HG03571 (cell line): ENCODE measurements at regions not wholly inside any gene's neighbourhood (a gene's known extent, or its start where the extent isn't known, plus 50 kb on each side); places are given as distances from the start of the nearest gene placed in this dataset.

Experiments
- ATAC-seq: cut with Tn5 transposase; IDR thresholded peaks from one replicate; pipeline ENCODE4 v1.9.1; 2021; ENCODE audit not compliant: unreplicated experiment

DNA sequence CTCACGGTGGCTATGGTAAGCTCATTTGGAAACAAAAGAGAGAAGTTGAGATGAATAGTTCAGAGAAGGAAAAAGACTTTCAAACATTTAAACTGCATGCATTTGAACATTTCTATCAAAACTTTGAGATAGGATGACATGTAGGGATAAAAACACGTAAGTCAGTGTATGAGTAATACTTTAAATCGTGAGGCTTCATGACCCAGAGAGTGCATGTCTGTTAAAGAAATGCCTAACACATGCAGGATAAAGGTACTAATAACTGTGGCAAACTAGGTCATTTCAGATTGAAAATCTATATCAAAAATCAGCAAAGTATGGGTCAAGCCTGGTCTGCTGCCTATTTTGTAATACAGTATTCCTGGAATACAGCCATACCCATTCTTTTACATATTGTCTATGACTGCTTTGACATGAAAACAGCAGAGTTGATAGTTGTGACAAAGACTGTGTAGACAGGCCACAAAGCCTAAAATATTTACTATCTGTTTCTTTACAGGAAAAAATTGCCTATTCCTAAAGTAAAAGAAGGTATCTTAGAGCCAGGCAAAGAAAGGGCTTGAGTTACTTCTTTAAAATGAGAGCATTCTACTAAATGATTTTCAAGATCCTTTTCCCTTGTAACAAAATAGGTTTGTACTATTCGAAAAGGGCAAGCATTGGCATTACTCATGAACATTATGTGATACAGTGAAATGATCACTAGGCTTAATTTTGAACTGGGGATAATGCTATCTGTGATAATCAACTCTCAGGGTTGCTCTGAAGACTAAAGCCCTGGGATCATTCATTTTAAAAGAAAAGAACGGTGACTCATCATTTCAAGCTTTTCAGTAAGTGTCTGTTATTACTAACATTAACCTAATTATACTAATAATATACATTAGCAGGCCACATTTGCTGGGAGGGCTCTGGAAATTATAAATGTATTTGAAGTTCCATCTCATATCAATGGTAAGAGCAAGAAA, 185.9 kb downstream of the CRPPA start:
- no peak for ATAC-seq

DNA sequence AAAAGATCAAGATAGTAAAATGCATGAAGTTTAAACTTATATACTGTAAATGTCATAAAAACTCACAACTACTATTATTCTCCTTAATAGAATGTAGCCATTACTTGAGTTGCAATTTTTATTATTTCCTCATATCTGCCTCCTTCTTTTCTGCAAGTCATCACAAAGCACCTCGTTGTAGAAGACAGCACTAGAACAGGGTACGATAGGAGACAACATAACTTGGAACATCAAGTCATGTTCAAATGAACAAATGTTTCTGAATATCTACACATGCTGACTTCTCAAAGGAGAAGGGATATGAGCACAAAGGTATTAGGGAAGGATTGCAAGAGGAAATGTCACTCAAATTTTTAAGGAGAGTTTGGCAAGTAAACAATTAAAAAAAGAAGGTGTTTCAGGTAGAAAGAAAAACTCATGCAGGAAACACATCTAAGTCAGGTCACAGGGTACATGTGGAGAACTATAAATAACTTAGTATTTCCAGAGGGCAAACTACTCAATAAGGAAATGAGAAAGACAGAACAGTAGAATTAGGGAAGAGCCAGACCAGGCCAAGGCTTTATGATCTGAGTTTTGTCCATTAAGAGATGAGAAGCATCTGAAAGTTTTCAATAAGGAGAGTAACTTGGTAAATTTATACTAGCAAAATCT, 186.7 kb downstream of the CRPPA start:
- ATAC-seq, result no peak

DNA sequence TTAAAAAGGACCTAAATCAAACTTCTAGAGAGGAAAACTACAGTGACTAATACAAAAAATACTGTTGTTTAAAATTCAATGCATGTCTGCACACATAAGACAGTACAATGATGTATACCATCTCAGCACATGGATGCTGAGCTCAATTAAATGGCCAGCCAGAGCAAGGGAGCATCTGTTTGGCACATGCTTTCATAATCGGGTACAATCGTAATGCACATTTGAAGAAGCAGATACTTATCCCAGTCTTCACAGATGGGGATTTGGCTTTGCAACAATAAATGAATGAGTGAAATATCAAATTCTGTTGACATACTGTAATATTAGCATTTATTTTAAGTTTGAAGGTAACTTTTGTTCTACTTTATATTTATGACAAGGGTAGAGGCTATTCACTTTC, 187.8 kb downstream of the CRPPA start:
- ATAC-seq, result no peak

DNA sequence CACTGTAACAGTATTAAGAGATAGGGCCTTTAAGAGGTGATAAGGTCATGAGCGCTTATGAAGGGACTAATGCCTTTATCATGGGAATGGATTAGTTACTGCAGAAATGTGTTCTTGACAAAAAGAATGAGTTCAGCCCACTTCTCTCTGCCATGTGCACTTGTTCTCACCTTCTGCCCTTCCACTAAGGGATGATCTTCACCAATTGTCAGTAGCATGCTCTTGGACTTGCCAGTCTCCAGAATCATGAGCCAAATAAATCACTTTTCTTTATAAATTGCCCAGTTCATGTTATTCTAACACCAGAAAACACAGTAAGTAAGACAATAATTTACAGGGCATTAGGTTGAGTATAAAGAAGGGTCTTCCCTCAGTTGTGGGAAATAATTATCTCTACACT, 189.1 kb downstream of the CRPPA start:
- ATAC-seq, result no peak

DNA sequence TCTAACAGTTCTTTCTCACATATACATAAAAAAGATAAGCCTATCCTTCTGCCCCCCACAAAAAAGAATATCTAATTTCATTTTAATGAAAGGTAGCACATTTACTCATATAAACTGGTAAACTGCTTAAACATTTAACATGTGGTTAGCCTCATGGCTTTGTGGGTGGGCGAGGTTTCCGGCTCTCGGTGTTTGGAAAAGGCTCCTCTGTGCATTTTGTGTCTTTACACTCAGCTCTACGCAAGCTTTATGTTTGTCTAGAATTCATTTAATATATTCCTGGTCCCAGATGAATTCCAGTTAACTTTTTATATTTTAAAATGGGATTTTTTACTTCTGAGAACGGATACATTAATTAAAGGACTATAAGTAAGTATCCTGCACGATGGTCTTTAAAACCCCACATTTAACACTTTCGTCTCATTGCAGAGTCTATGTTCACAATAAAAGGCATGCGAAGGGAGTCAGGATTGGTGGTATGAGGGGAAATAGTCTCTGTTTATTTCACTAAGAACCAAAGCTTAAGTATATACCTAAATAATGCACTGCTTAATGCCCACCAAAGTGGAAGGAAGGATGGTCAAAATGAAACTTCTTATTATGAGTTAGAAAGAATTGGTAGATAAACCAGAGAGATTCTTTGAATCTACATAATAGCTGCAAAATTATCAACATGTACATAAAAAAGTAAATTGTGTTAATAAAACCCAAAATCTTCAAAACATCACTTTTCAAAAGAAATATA, 197.2 kb downstream of the CRPPA start:
- no peak for ATAC-seq

DNA sequence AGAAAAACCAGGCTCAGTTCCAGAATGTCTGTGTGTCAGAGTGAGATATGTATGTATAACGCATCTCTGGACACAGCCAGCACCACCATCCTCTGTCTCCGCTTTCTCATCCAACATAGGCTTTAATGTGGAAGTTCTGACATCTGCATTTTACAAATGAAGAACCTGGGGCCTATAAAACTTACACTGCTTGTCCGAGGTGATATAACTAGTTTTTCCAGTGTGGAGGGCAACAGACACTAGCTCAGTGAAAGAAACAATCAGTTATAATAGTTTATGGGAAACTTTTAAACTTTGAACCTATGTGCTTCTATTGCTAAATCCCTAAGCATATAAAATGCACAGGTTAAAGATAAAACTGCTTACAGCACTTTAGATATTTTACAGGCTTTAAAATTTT, 208.7 kb downstream of the CRPPA start:
- ATAC-seq, result no peak

DNA sequence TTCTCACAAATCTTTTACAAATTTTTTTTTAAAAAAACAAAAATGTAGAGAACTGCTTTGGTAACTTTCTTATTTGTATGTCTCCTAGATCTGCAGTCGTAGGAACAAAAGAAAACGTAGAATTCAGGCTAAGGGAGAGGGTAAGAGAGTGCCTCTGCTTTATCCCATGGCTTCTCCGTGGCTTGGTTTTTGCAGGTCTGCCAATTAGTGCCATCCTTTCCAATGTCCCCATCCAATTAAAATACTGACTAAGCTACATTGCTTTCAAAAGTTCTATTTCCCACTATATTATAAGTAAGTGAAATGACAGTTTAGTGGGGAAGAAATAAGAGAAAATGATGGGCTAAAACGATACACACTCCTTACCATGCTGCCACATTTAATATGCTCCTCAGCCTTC, 209.3 kb downstream of the CRPPA start:
- ATAC-seq, result no peak

DNA sequence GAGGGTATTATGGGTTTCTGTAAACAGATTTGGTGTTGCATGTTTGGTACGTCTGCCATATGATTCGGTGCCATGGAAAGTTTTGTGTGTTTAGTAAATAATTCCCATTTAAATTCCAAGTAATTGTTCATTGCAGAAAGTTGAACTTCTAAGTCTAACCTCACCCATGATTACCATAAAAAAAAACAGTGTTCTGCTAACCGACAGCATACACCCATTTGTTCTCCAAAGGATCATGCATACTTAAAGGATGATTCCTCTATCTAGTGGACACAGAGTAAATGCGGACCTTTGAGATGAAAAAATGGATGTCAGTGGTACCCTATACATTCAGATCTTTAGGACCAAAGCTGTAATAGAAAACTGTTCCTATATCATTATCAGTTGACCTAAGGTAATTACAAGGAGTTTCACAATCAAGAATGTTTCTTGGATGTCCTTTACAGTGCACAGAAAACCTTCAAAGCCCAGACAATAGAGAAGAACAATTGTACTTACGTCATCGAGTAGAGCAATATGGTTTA, 209.9 kb downstream of the CRPPA start:
- no peak for ATAC-seq

DNA sequence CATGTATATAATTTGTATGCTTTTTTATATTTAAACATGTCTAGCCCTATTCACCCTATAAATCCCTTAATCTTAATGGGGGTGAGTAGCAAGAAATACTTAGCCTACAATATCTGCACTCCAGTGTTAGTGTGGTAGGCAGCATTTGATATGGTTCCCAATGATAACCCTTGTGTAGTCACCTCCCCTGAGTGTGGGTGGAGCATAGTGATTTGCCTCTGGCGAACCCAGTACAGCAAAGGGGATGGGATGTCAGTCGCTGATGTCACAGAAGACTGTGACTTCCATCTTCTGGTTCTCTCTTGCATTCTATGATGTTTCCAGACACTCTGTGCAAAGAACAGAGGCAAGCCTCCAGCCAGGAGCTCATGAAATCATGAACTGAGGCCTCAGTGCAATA, 211.2 kb downstream of the CRPPA start:
- no peak for ATAC-seq

DNA sequence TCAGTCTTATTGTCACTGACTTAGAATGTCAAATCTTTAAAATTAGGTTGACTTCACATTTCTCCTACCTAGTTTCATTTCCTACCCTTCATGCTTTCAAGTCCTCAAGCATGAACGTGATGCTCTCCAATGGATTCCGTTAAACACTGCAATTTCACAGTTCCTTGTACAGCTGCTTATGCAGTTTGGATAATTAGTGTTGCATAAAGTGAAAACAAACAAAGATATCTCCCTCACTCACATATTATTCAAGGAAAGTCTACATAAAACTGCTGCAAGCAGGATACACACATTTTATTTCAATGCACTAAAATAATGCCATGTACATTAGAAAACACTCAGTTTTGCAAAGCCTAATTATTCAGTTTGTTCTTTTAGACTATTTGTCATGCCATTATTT, 214.0 kb downstream of the CRPPA start:
- ATAC-seq, result no peak

DNA sequence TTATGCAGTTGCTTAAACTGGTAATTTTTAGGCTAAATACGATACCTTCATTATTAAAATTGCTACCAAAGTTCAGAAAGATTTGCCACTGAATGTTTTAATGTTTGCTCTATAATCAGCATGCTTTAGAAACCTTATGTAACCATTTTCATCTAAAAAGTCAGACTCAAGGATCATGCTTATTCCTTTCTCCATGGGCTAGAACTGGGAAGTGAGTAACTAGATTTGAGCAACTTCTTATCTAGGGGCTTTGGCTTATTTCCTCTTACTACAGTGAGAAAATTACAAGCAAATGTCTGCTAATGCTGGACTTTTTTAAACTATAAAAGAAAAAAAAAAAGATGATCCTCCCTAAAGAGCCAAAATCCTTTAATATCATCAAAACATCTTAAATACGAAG, 215.9 kb downstream of the CRPPA start:
- ATAC-seq, result no peak

DNA sequence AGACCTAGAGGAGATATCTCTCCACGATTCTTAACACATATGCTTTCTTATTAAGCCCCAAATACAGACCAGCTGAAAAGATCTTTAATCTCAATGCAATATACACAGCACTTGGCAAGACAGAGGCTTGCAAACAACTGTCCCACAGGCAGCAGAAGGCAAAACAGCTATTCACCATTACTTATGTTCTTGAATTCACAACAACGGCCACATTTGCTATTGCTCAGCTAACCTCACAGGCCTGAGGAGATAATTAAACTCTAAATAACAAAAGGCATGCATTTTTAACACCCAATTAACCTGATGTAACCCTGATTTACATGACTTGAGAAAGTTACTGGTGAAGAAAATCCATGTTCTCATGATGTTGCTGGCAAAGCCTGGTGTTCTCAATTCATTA, 216.4 kb downstream of the CRPPA start:
- ATAC-seq, result no peak

DNA sequence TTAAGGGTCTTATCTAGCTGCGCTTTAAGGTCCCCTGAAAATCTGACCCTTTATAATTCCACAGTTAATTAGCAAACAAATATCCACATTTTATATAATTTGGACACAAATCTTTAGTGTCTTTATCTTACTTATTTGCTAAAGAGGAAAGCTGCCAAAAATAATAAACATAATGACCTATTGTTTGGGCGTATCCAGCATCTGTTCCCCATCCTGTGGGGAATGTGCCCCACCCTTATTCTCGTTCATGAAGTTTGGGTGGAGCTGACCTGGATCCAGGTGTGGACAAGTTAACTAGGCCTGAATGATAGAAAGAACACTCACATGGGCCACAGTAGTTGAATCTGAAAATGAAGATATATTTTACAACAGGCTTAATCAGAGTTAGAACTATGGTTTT, 218.3 kb downstream of the CRPPA start:
- no peak for ATAC-seq

DNA sequence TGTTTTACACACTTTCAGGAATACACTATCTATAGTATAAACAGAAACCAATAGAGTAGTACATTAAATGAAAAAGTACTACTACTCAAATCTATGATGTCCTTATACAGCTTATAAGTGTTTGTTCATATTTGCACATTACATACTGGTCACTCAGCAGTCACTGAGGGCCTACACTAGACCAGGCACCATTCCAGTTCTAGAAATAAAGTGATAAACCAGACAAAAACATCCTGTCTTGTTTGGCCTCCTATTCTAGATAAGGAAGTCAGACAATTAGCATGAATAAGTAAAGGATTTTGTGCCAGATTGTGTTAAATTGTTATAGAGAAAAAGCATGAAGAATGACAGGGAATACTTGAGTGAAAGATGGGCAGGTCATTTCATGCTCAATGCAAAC, 219.0 kb downstream of the CRPPA start:
- ATAC-seq, result no peak

DNA sequence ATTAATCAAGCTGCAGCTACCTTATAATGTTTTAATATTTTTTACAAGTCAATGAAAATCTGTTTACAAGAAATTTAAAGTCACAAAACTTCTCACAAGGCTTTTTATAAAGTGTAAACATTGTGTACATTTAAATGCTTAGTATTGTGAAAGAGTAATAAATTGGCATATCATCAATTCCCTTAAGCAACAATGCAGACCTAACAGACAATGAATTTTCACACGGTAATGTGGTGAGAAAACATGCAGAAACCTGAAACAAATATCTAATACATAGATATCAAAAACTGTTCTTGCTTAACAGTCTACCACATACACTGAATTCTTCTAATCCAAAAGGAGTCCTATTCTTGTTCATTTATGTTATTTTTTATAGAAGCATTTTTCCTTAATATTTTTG, 220.7 kb downstream of the CRPPA start:
- ATAC-seq, result no peak

DNA sequence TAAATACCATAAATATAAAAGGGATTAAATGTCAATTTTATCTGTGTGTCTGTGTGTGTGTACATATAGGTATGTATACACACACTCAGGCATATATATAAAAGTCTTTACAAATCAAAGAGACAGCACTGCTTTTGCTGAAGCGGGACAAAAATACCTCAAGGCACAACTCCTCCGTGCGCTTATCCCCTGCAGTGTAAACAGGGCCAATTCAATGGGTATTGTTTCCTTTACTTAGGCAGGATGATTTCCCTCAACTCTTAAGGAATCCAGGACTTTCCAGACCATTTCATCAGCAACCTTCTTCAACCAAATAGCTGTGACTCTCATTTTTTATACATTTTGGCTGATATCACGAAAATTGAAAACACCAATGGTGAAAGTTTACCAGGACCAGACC, 227.7 kb downstream of the CRPPA start:
- ATAC-seq, result no peak

DNA sequence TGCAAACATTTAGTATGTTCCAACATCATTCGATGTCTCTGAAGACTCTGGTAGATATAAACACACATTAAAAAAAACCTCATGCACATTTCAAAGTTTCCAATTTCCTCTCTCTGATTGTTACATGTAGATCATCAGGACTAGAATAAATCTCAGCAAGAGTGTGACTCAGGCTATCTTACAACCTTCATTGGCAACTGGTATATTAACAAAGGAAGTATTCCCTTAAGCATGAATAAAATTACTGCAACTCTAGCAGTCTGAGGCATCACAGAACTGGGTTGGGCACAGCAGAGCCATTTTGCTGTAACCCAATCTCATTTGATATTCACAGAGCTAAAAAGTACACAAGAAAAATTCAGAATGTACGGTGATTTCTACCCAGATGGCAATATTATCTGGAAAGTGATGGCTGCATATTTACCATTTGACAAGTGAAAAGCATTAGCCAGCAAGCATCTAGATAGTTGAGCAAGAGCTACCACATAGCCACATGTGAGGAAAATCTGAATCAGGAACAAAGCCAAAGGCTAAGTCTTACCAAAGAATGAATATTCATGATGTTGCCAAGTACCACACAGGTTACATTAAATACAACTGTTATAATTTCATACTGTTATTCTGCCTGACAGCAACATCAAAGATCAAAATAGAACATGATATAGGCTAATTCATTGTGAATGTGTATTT, 232.2 kb downstream of the CRPPA start:
- ATAC-seq, result no peak

DNA sequence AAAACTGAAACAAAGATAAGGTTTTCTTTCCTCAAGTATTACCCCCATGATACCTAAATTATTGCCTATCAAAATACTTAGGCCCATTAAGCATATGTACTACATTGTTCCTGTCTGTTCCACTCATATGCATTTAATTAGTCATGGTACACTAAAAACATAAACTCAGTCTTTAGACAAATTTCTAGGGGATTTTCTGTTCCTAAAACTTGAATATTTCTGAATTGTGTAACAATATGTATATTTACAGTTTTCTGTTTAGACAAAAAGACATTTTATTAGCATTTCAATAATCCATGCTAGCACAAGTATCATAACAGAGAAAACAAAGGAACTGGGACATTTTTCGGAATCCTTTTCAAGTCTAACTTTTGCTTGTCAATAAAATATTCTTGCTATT, 234.2 kb downstream of the CRPPA start:
- ATAC-seq, result no peak

DNA sequence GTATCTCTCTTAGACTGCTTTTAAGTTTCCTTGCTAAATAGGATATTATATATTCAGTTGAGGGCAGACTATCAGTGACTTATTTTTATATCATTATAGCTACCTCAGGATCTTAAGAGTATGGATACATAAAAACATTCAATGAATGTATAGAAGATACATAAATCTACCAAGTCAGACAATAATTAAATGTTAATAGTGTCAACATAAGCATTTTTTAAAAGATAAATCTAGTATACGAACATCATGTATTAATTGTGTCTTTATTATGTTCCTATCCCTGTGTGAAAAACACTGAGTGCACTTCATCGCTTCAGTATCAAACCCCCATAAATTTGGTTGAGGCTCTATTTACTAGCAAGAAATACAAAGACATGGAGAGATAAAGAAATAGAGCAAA, 242.8 kb downstream of the CRPPA start:
- no peak for ATAC-seq

DNA sequence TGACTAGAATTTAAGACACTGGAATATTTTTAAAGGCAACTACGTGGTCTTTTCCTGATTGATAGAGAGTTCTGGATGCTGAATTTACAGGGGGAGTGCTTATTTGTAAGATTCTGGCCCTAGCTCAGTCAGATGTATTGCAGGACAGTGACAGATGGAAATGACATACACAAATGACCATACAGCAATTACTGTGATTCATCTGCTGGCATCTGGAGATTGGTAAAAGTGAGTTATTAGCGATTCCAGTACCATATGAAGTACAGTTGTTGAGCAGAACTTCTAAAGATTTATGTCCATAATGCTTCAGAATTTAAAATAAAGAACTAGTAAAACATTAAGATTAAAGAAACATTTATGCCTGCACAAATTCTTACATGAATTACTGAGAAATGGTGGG, 243.2 kb downstream of the CRPPA start:
- ATAC-seq, result no peak

DNA sequence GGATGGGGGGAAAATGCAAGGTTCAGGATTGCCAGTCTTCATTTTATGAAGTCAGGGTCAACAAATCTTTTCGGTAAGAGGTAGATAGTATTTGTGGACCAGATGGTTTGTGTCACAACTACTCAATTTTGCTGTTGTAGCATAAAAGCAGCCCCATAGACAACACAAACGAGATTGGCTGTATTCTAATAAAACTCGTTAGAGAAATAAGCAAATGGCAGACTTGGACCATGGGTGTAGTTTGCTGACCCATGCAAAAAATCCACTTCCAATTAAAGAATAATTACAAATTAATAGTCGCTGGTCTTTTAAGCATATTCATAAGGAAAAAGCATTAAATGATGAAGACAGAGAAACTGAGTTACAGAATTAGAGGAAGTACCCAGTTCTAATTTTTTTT, 247.1 kb downstream of the CRPPA start:
- ATAC-seq, result no peak
